NOMO-1 (cell line): ENCODE measurements at regions not wholly inside any gene's neighbourhood (a gene's known extent, or its start where the extent isn't known, plus 50 kb on each side); places are given as distances from the start of the nearest gene placed in this dataset.

ENCODE experiments used
- DNase-seq, 2 experiments: peaks; one replicate each; lab custom pipeline; 2025; ENCODE audit not compliant: unreplicated experiment in 2 of 2; lab: John Stamatoyannopoulos, UW

DNA sequence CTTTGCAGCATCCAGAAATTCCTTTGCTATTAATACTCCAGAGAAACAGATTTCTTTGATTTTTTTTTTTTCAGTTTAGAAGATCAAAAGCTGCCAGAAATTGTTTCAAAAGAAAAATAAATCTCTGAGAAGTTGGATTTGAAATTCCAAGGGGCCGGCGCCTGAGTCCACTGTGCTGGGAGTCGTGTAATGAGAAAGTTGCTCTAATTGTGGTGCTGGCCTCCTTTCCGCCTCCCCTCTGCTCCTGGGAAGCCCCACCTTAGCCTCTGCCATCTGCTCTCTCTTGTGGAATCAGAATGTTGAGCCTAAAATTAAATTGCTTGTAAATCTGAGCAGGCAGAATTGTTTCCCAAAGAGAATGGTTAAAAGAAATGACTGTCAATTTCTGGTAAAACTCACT is 93.3 kb downstream of the EMX2 start:
- DNase-seq = no peak

GRCh38 chr10:117638200-117638599 is 95.7 kb downstream of the EMX2 start:
- no peak for DNase-seq

- no peak for DNase-seq
Observed at GRCh38 chr10:117638664-117639200, 96.2 kb downstream of the EMX2 start.

- DNase-seq = no peak
Observed at GRCh38 chr10:117640406-117640805, 97.9 kb downstream of the EMX2 start.

GRCh38 chr10:117646718-117647117 is 104.2 kb downstream of the EMX2 start:
- DNase-seq = no peak

DNA sequence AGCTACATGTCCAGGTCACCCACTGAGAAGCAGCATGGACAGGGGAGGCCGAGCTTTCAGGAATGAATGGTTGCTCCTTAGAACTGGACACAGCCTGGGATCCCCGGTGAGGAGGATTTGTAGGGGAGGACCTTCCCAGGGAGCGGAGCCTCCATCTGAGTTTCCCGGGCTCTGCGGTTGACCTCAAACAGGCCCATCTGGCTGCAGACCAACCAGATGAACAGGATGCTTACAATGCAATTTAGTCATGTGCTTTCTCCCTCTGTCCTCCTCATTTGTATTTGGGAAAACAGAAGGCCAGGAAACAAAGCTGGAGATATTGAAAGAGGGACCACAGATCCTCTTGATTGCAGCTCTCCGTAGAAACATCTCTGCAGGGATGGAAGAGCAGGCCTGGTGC is 104.8 kb downstream of the EMX2 start:
- no peak for DNase-seq

- DNase-seq = no peak
Observed at GRCh38 chr10:117651121-117651520, 108.6 kb downstream of the EMX2 start.

- DNase-seq = no peak
Observed at GRCh38 chr10:117652228-117653169, 110.0 kb downstream of the EMX2 start.

DNA sequence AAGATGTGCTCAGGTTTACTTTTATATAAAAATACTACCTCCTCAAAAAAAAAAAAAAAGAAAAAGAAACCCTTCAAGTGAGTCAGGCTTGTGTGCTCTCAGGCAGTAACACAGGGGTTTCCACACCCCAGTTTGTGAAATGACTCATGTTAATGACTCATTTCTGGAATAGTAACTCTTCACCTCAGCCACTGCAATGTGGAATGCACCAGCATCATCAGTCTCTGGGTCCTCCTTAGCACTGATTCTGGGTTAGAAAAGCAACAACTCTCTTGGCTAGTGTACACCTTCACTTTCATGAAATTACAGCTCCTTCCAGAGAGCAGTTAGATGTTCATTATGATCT is 110.6 kb downstream of the EMX2 start:
- DNase-seq = peak in 1 of 2 experiments; percentile 54

- DNase-seq = no peak
Observed at GRCh38 chr10:117654105-117654504, 111.6 kb downstream of the EMX2 start.

DNA sequence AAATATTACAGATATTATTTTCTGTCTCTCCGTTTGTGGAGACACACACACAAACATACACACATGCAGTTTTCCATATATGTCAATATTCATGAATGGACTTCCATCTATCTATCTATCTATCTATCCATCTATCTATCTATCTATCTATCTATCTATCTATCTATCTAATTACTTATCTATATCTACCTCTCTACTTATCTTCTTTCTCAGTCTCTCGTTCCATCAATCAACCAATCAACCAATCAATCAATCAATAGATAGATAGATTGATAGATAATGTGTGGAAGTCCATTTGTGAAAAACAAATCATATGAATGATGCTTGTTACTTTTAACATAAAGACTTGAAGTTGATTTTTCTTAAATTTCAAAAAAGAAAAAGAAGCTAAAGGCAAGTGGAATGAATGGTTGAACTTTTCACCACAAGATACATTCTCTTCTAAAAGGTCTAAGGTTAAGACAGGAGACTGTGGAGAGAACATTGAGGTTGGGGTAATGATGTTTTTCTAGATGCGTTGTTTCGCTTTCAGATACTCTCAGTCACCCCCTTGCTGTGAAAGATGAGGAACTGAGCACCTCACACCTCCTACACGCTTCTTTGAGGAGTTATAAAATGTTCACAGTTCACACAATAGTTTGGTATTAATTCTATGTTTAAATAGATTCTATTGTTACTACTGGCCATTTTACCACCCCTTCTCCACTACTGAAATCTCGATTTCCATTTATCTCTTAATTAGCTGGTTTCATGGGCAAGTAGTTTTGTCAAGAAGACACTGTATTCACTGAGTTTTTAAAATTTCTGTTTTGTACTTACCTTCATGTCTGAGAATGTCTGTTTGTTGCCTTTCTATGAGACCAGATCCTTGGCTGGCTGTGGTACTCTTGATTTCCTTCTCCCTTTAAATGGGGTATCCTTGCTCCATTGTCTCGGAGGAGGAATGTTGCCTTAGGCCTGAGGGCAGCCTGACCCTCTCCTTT is 114.1 kb downstream of the EMX2 start:
- DNase-seq = no peak

GRCh38 chr10:117661316-117661715 is 118.8 kb downstream of the EMX2 start:
- no peak for DNase-seq

- no peak for DNase-seq
Observed at GRCh38 chr10:117662126-117662525, 119.6 kb downstream of the EMX2 start.

DNA sequence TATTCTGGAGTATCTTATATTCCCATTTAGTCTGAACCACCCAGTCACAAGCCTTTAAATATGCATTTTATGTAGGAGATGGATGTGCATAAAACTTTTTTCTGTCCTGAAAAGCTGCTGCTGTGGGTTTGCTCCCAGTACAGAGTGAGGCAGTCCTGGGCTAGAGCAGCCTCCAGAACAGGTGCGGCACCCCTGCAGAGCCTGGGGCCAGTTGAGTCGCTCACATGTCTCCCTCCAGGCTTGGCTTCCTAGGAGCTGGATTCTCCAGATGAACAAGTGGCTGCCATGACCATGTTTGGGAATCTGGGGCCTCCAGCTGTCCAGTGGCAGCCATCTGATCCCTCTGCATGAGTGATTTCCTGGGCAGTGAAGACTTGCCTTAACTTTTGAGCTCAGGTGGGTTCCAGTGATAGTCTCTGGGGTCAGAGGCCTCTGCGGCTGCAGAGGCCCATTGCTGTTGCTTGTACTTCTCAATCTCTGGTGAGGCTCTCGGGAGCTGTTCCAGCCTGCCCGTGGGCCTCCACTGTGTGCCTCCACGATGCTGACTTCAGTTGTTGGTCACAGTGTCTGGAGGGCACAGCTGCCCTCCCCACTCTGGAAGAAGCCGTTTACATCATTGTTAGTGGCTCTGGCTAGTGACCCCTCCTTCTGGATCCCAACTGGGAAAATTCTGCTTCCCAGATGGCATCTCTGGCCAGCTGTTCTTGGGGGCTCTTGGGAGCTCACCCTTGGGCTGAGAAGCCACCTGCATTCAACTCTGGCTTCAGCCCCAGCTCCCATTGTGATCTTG is 120.4 kb downstream of the EMX2 start:
- DNase-seq = no peak

DNA sequence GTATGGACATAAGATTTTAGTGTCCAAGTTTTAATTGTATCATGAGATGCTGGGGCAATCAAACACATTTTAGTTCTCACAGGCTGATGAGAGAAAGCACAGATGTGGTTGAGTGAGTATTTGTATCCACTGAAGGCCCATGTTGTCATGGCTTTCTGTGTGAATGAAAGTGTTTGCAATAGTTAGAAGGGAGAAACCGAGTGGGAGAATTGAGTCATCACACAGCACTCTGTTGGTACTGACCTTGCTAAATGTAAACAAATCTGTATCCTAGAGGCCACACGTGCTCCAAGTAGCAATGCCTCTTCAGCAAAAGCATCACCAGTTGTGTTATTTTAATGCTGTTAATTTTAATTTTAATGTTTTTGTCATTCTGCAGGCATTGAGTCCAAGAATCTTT is 121.2 kb downstream of the EMX2 start:
- DNase-seq = no peak

DNA sequence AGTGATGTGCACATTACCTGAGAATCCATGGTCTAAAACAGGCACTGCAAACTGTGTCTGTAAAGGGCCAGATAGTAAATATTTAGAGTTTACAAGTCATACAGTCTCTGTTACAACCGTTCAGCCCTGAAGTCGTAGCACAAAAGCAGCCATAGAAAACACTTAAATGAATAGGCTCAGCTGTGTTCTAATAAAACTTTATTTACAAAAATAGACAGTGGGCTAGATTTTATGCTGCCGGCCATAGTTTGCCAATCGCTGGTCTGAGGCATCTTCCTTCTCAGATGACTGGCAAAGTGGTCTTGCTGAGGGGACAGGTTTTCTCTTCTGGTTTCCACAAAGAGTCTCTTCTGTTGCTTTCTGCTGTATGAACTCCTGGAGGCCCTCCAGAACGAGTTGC is 121.7 kb downstream of the EMX2 start:
- no peak for DNase-seq

- DNase-seq = no peak
Observed at GRCh38 chr10:117666166-117666565, 123.6 kb downstream of the EMX2 start.

DNA sequence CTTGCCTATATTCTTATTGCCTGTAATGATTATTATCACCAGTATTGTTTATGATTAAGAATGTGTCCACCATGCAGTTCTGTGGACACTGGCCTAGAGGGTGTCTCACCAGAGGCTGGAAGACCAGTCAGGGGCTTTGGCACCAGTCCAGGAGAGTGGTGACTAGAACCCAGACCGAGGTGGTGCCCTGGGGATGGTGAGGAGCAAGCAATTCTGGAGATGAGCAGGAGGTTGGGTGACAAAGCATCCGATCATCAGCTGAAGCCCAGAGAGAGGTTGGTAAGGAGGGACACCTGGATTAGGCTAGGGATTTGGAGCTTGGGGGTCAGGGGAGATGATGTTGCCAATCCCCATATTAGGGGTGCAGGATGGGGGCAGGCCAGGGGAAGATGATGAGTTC is 124.4 kb downstream of the EMX2 start:
- no peak for DNase-seq

- no peak for DNase-seq
Observed at GRCh38 chr10:117667831-117668230, 125.3 kb downstream of the EMX2 start.

- DNase-seq = no peak
Observed at GRCh38 chr10:117668327-117669008, 125.9 kb downstream of the EMX2 start.
